OCI-LY1 (cell line): ENCODE measurements at regions not wholly inside any gene's neighbourhood (a gene's known extent, or its start where the extent isn't known, plus 50 kb on each side); places are given as distances from the start of the nearest gene placed in this dataset.

Source experiments
- EZH2 ChIP-seq: fragments of 200-600 bp; sonication (generic), shearing (Covaris generic); IDR thresholded peaks from 2 replicates; pipeline ENCODE4 v1.8.0; 2017; ENCODE audit warnings: borderline replicate concordance, mixed run types, mild to moderate bottlenecking, antibody characterized with exemption, low read length, moderate library complexity, mixed read lengths
- TF ChIP-seq, protein P1 (sequence below): fragments of 200-600 bp; sonication (generic), shearing (Covaris generic); IDR thresholded peaks from 2 replicates; pipeline ENCODE4 v1.5.1; 2017; ENCODE audit warnings: mild to moderate bottlenecking, antibody characterized with exemption, low read length, moderate library complexity, mixed read lengths

DNA sequence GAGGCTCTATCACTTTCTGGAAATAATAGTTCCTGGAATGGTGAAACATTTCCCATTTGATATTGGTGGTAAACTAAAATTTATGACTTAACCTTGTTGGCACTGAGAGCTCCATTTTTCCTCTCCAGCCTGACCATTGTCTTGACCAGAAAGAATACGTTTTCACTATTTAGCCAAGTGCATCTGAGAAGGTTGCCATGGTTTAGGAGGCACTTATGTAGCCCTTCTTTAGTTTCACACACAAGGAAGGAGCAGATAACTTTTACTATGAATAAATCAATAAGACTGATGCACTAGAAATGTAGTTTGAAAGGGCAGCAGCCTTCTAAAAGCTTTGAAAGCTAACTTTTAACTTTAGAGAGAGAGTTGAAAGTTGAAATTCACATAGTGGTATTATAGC, 1045.5 kb upstream of the CDH6 start:
- TF ChIP-seq, protein P1, sequence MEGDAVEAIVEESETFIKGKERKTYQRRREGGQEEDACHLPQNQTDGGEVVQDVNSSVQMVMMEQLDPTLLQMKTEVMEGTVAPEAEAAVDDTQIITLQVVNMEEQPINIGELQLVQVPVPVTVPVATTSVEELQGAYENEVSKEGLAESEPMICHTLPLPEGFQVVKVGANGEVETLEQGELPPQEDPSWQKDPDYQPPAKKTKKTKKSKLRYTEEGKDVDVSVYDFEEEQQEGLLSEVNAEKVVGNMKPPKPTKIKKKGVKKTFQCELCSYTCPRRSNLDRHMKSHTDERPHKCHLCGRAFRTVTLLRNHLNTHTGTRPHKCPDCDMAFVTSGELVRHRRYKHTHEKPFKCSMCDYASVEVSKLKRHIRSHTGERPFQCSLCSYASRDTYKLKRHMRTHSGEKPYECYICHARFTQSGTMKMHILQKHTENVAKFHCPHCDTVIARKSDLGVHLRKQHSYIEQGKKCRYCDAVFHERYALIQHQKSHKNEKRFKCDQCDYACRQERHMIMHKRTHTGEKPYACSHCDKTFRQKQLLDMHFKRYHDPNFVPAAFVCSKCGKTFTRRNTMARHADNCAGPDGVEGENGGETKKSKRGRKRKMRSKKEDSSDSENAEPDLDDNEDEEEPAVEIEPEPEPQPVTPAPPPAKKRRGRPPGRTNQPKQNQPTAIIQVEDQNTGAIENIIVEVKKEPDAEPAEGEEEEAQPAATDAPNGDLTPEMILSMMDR: no peak
- TF ChIP-seq EZH2: no peak
